SK-MEL-5 (cell line): ENCODE measurements at regions not wholly inside any gene's neighbourhood (a gene's known extent, or its start where the extent isn't known, plus 50 kb on each side); places are given as distances from the start of the nearest gene placed in this dataset.

Source experiments
- DNase-seq: peaks from one replicate; pipeline ENCODE4 v3.0.0-alpha.2; 2016; ENCODE audit warnings: low read depth, low spot score
- in situ Hi-C: cut with HindIII; loops from 2 replicates; pipeline ENCODE4 v1.10.0; 2016; ENCODE audit warnings: low sequenced_read_pairs, high pct_unique_total_duplicates, low pct_unique_long_range_greater_than_20kb

DNA sequence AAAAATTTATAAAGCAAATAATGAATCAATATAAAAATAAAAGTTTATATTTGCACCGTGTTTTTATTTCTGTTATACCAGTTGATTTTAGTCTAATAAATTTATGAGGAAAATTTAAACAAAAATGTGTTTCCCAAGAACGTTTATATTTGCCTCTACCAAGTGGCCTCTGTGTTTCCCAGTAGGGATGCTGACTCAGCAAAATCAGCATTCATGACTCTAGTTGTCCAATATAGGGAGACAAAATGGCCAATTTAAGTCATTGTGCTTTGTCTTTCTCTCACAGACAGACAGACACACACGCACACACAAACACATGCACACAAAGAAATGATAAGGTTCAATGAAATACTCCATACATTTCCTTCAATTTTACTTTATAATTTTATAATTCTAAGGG, 942.5 kb upstream of the ZWINT start:
- in situ Hi-C loops = no loop called here
- peak; percentile 25 for DNase-seq

DNA sequence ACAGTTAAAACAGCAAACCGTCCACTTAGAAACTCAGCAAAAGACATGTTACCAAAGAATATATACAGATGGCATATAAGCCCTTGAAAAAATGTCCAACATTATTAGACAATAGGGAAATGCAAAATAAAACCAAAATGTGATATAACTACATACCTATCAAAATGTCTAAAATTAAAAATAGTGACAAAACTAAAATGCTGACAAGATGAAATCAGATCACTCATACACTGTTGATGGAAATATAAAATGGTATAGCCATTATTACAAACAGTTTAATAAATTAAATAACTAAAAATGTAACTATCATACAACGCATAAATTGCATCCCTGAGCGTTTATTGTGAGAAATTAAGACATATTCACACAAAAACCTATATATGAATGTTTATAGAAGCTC, 939.7 kb upstream of the ZWINT start:
- in situ Hi-C loops = no loop called here
- no peak for DNase-seq

DNA sequence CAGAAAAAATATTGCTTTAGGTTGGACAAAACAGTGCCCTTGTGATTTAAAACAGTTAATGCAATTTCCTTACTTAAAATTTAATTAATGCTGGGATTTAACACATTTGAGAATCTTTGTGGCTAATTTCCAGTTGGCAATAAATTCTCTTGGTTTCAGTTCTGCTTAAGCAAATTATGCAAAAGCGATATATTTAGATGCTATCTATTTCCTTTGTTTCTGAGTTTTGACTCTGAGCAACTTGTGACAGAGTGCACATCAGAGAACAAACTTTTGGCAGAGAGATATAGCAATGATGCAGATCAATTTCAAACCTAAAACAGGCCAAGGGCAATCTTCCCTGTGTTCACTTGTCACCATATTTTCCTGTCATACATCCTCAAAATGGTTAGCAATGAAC, 933.6 kb upstream of the ZWINT start:
- in situ Hi-C loops = no loop called here

GRCh38 chr10:57288754-57289153, 927.7 kb upstream of the ZWINT start:
- no peak for DNase-seq
- in situ Hi-C loops = no loop called here

More for the DNA sequence above, 933.6 kb upstream of the ZWINT start:
- DNase-seq = no peak

GRCh38 chr10:57262892-57263291, 901.8 kb upstream of the ZWINT start:
- in situ Hi-C loops = no loop called here
- DNase-seq = peak; percentile 26

DNA sequence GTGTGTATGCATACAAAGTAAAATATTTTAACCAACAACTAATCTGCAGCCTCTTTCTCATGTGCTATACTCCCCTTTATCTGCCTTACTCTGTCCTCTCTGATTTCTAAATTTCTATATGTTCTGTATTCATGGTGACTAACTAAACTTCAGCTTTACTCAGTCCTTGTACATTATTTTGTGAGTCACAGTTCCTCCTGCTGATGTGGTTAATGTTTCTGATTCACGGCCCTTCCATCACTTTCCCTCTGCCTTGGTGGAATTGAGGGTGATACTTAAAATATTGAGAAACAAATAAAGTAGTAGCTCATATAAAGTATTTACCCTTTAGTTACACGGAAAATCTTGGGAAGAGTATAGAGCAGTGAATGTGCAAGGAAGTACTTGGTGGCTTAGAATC, 899.1 kb upstream of the ZWINT start:
- no peak for DNase-seq
- in situ Hi-C loops = no loop called here

DNA sequence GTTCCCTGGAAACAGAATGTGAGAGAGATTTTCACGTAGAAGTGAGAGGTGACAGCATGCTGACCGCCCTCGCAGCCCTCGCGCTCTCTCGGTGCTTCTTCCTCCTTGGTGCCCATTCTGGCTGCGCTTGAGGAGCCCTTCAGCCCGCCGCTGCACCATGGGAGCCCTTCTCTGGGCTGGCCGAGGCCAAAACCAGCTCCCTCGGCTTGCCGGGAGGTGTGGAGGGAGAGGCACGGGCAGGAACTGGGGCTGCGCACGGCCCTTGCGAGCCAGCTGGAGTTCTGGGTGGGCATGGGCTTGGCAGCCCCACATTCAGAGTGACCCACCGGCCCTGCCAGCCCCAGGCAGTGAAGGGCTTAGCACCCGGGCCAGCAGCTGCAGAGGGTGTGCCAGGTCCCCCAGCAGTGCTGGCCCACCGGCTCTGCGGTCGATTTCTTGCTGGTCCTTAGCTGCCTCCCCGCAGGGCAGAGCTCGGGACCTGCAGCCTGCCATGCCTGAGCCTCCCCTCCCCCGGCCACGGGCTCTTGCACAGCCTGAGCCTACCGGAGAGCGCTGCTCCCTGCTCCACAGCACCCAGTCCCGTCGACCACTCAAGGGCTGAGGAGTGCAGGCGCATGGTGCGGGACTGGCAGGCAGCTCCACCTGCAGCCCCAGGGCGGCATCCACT, 888.7 kb upstream of the ZWINT start:
- in situ Hi-C loops = no loop called here
- no peak for DNase-seq

GRCh38 chr10:57247271-57247670, 886.2 kb upstream of the ZWINT start:
- in situ Hi-C loops = no loop called here
- no peak for DNase-seq

DNA sequence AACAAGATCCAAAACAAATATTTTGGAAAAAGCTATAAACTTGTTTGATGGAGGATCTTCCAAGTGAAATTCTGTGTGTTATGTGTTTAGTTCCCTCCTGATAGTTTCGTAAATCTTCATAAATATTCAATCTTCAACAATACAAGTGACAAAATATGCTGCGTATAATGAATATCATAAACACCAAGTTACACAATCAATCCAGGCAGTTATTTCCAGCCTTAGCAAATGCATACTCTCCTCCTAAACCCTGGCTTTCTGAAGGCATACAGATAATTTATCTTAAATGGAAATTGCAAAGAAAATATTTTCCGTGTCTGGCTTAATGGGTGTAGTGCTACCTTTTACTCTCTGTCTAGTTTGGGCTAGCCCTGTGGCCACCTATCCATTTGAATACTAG, 864.9 kb upstream of the ZWINT start:
- in situ Hi-C loops = no loop called here
- DNase-seq = no peak

DNA sequence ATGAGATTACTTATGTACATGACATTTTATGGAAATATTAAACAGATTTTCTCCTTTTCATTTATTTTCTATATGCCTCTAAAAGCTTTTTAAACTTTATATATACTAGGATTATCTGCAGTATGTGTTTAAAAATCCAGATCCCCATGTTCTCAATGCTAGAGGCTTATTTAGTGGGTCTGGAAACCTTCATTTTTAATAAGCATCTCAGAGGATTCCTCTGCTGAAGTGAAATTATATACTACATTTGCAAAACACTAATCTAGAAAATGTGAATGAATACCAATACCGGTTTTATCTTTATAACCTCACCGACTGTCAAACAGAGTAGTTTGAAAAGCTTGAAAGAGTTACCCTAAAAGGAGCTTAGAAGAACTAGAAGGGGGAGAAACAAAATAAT, 863.8 kb upstream of the ZWINT start:
- in situ Hi-C loops = no loop called here
- no peak for DNase-seq

DNA sequence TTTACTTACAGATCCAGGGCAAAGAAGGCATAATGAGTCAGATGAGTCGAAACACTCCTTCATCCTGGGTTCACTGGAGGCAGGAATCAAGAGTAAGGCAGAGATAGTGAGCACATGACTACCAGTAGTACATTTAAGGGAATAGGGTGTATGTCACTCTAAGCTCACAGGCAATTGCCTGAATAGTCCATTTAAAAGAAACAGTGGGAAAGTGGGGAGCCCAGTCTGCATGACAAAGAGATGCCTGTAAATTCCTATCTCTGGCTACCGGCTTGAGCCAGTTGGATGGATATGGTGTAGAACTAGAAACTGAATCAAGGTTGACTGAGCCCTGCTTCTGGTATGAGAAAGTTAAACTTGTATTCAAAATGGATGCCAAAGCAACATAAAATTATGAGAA, 861.5 kb upstream of the ZWINT start:
- in situ Hi-C loops = no loop called here
- no peak for DNase-seq

GRCh38 chr10:57222129-57222528, 861.1 kb upstream of the ZWINT start:
- in situ Hi-C loops = no loop called here
- DNase-seq = no peak

- DNase-seq = no peak
- in situ Hi-C loops = no loop called here
Observed at GRCh38 chr10:57221674-57222073, 860.6 kb upstream of the ZWINT start.

- in situ Hi-C loops = no loop called here
- no peak for DNase-seq
Observed at GRCh38 chr10:57218382-57218781, 857.3 kb upstream of the ZWINT start.

GRCh38 chr10:57202356-57202755, 841.3 kb upstream of the ZWINT start:
- in situ Hi-C loops = no loop called here
- no peak for DNase-seq

- in situ Hi-C loops = no loop called here
- peak; percentile 73 for DNase-seq
Observed at GRCh38 chr10:57188846-57189245, 827.8 kb upstream of the ZWINT start.

DNA sequence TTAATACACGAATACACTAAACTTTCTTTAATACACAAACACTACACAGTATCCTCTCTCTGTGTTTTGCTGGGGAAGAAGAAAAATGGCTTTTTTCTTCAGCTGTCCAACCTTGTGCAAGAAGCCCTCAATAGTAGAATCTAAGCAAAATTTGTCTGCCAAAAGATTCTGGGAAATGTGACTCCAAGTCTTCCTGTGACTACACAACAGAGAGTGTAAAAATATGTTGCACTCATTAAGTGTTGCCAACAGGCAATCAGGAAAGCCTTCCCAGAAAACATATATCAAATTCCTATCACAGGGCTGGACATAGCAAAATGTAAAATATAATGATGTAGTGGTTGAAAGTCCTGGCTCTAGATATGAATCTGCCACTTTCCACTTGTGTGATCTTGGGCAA, 825.1 kb upstream of the ZWINT start:
- in situ Hi-C loops = no loop called here
- no peak for DNase-seq

- no peak for DNase-seq
- in situ Hi-C loops = no loop called here
Observed at GRCh38 chr10:57169597-57169996, 808.5 kb upstream of the ZWINT start.

DNA sequence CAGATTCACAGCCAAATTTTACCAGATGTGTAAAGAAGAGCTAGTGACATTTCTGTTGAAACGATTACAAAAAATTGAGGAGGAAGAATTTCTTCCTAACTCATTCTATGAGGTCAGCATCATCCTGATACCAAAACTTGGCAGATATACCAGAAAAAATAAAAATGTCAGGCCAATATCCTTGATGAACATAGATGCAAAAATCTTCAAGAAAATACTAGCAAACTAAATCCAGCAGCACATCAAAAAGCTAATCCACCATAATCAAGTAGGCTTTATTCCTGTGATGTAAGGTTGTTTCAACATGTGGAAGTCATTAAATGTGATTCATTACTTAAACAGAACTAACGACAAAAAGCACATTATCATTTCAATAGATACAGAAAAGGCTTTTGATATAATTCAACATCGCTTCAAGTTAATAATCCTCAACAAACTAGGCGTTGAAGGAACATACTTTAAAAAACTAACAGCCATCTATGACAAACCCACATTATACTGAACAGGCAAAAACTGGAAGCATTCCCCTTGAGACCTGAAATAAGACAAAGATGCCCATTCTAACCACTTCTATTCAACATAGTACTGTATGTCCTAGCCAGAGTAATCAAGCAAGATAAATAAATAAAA, 807.7 kb upstream of the ZWINT start:
- in situ Hi-C loops = no loop called here
- DNase-seq = peak; percentile 75

DNA sequence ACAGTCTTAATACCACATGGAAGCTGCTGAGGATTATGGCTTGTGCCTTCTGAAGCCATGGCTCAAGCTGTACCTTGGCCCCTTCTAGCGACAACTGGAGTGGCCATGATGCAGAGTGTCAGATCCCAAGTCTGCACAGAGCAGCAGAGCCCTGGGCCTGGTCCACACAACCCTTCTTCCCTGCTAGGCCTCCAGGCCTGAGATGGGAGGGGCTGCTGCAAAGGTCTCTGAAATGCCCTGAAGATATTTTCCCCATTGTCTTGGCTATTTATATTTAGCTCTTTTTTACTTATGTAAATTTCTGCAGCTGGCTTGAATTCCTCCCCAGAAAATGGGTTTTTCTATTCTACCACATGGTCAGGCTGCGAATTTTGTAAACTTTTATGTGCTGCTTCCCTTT, 804.6 kb upstream of the ZWINT start:
- in situ Hi-C loops = no loop called here
- no peak for DNase-seq
